Cardiac septum (tissue), 1 donor: ENCODE measurements at regions not wholly inside any gene's neighbourhood (a gene's known extent, or its start where the extent isn't known, plus 50 kb on each side); places are given as distances from the start of the nearest gene placed in this dataset.
"Not testable (repeated sequence)": the region's sequence is repeated elsewhere in the genome, so short reads cannot be mapped to it uniquely, and the experiment has no call there.

Experiments
- DNase-seq: peaks from one replicate; pipeline ENCODE4 v3.0.0-alpha.2; 2020; ENCODE audit warnings: low spot score
- intact Hi-C: fragments of 100-400 bp; cut with DNase I; formaldehyde crosslinking; loops from one replicate; pipeline ENCODE4 v1.14.0; 2022
- donor health status: DM: no; HTN: no; CAD: no.

DNA sequence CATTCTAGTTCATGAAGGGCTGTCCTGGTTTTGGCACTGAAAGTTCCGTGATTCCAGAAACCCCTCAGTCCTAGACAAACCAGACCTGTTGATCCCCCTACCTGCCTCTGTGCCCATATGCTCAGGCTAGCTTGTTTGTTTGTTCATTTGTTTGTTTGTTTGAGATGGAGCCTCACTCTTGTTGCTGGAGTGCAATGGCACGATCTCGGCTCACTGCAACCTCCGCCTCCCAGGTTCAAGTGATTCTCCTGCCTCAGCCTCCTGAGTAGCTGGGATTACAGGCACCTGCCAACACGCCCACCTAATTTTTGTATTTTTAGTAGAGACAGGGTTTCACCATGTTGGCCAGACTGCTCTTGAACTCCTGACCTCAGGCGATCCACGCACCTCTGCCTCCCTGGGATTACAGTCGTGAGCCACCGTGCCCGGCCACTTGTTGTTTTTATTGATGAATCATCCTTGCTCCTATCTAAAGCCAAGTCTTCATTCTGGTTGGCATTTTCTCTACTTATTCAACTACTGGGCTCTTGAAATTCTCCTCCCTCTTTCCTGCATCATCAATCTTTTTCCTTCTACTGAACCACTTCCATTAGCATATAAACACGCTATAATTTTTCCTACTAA, 86.3 kb upstream of the BMP2K start:
- no peak for DNase-seq
- intact Hi-C loops = loop anchor here (5.0 kb wide), 1 partner anchor 43 kb away; no protein-coding TSS in a partner anchor

- no peak for DNase-seq
- intact Hi-C loops = loop anchor here (5.0 kb wide), 1 partner anchor 44 kb away; no protein-coding TSS in a partner anchor
These were observed 84.8 kb upstream of the BMP2K start for GRCh38 chr4:78691334-78691754.

DNA sequence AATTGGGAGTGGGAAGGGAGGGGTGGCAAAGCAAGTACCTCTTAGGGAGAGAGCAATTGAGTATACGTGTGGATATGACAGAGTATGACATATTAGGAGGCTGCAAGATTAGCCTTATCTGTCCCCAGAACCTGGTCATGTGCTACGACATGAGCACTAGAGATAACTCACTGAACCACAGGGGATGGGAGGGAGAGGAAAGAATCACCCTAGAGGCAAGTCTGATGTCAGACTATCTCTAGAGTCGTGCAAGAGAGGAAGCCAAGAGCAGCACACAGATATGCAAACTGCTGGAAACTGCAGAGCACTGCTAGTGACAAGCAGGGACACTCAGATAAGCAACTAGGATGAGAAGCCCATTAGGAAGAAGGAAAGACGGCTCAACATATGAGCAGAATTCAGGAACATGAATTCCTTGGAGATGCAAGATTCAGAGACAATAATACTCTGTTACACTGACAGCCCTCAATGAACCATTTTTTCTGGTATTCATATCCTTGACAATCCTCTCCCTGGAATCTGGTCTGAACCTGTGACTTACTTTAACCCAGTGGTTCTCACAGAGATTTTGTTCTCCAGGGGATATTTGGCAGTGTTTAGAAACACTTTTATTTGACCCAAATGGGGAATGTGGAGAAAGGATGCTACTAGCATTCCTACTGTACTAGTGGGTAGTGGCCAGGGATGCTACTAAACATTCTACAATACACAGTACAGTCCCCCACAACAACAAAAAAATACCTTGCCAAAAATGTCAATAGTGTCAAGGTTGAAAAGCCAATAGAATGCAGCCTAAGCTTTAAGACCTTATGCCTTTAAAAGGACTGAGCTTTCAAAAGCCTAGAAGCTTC, 84.0 kb upstream of the BMP2K start:
- intact Hi-C loops = loop anchor here (5.0 kb wide), 1 partner anchor 45 kb away; no protein-coding TSS in a partner anchor
- DNase-seq = no peak

DNA sequence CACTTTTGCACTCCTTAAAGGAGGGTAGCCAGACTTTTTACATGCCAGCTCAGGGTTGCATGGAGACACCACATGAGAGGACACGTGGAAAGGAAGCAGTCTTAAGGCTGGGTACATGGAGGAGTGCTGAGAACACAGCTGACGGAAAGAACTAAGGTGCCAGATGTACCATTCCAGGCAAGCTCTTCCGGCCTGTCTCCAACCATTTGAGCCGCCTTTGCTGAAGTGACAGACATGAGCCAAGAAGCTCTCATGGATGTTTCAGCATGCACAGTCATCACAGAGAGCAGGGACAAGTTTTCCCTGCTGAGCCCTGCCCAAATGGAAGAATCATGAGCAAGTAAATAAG, 83.4 kb upstream of the BMP2K start:
- intact Hi-C loops = loop anchor here (5.0 kb wide), 1 partner anchor 45 kb away; no protein-coding TSS in a partner anchor

DNA sequence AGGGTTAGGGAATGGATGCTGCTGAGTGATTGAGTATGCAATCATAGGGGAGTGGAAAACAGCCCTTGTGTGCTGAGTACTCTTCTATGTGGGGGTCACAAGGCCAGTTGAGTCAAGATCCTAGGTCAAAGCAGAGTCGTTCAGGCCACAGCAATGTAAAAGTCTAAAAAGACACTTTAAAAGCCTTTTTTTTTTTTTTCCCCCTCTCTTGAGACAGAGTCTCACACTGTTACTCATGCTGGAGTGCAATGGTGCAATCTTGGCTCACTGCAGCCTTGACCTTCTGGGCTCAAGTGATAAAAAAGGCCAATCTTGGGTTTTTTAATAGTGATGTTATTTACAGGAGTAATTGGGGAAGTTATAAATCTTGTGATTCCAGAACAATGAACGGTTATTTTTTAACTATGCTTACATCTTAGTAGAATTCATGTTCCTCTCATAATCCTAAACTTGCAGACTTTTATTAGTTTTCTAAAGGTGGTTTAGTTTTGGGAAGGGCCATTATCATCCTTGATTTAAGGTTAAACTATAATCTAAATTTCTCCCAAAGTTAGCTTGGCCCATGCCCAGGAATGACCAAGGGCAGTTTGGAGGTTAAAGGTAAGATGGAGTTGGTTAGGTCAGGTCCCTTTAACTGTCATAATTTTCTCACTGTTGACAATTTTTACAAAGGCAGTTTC, 82.2 kb upstream of the BMP2K start:
- DNase-seq = no peak
- intact Hi-C loops = loop anchor here (5.0 kb wide), 1 partner anchor 47 kb away; no protein-coding TSS in a partner anchor

More for the DNA sequence above, 83.4 kb upstream of the BMP2K start:
- no peak for DNase-seq

GRCh38 chr4:78694457-78694787, 81.7 kb upstream of the BMP2K start:
- no peak for DNase-seq
- intact Hi-C loops = loop anchor here (5.0 kb wide), 1 partner anchor 47 kb away; no protein-coding TSS in a partner anchor

GRCh38 chr4:78695910-78696309, 80.2 kb upstream of the BMP2K start:
- intact Hi-C loops = no loop called here
- DNase-seq = no peak

DNA sequence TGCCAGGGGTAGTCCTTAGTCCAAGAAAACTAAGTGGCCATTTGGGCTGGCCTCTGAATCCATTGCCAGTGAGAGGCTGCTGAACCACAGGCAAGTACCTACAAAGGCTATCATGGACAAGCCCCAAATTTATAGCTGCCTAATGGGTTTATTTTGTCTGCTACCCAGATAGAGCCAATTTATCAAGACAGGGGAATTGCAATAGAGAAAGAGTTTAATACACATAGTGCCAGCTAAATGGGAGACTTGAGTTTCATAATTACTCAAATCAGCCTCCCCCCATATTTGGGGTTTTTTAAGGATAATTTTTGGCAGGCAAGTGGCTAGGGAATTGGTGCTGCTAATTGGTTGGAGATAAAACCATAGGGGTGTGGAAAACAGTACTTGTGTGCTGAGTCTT, 73.1 kb upstream of the BMP2K start:
- no peak for DNase-seq
- intact Hi-C loops = loop anchor here (10.0 kb wide), 1 partner anchor 62 kb away; no protein-coding TSS in a partner anchor

GRCh38 chr4:78704317-78704716, 71.8 kb upstream of the BMP2K start:
- intact Hi-C loops = loop anchor here (10.0 kb wide), 1 partner anchor 60 kb away; no protein-coding TSS in a partner anchor
- no peak for DNase-seq

GRCh38 chr4:78704981-78705683, 71.0 kb upstream of the BMP2K start:
- no peak for DNase-seq
- intact Hi-C loops = loop anchor here (10.0 kb wide), 1 partner anchor 60 kb away; no protein-coding TSS in a partner anchor

DNA sequence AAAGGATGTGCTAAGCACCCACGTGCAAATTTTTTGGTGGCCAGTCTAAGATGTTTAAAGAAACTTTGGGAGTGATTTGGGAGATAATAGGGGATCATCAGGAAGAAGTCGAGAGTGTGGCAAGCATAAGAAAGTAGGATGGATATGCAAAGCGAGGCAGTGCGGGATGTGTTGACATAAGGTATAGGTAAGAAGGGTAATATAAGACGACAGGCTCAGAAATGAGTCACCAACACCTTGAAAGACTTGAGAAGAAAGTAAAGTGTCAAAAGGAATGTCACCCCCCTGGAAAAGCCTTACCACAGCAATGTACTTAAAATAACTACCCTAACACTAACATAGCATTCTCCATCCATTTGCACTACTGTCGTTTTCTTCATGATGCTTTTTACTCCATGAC, 69.8 kb upstream of the BMP2K start:
- DNase-seq = no peak
- intact Hi-C loops = loop anchor here (10.0 kb wide), 1 partner anchor 58 kb away; no protein-coding TSS in a partner anchor

GRCh38 chr4:78707268-78707667, 68.9 kb upstream of the BMP2K start:
- intact Hi-C loops = loop anchor here (10.0 kb wide), 1 partner anchor 58 kb away; no protein-coding TSS in a partner anchor
- DNase-seq = no peak

GRCh38 chr4:78707793-78708192, 68.4 kb upstream of the BMP2K start:
- no peak for DNase-seq
- intact Hi-C loops = loop anchor here (10.0 kb wide), 1 partner anchor 57 kb away; no protein-coding TSS in a partner anchor

DNA sequence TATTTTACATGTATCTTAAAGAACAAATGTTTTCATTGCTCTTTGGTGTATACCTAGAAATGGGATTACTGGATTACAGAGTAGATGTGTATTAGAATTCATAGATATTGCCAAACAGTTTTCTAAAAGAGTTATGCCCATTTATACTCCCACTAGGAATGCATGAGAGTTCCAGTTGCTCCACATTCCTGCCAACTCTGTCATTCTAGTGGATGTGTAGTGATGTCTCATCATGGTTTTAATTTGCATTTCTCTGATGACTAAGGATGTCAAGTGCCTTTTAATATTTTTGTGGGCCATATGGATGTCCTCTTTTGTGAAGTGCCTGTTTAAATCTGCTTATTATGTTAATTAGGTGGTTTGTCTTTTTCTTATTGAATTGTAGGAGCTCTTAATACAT, 65.6 kb upstream of the BMP2K start:
- intact Hi-C loops = no loop called here

GRCh38 chr4:78711676-78712075, 64.5 kb upstream of the BMP2K start:
- intact Hi-C loops = no loop called here
- DNase-seq = no peak

More for the DNA sequence above, 65.6 kb upstream of the BMP2K start:
- DNase-seq = no peak

GRCh38 chr4:78714598-78714997, 61.6 kb upstream of the BMP2K start:
- intact Hi-C loops, DNase-seq: not testable (repeated sequence)

GRCh38 chr4:78715372-78715771, 60.8 kb upstream of the BMP2K start:
- DNase-seq, intact Hi-C loops: not testable (repeated sequence)

DNA sequence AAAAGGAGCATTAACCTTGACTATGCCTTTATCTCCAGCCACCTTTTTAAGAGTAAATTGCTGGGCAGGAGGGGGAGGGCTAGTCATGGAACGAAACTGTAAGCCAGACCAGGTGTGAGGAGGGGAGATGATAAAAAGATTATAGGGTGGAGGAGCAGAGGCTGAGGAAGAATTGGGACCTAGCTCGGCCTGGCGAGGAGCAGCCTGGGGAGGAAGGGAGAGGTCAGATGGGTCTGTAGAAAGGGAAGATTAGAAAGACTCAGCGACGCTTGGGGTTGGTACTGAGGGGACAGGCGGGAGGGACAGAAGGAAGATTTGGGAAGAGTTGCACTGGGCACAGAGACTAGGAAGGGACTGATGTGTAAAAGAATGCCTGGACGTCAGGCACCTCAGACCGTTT, 58.4 kb upstream of the BMP2K start:
- DNase-seq, intact Hi-C loops: not testable (repeated sequence)

GRCh38 chr4:78720204-78720603, 55.9 kb upstream of the BMP2K start:
- no peak for DNase-seq
- intact Hi-C loops = loop anchor here (5.0 kb wide), 1 partner anchor 68 kb away; no protein-coding TSS in a partner anchor
